ENCODE measurements at regions not wholly inside any gene's neighbourhood (a gene's known extent, or its start where the extent isn't known, plus 50 kb on each side); places are given as distances from the start of the nearest gene placed in this dataset.

- no peak overlapping the region for H3K27ac ChIP-seq (ENCODE audit: low read depth, low read length, poor library complexity, severe bottlenecking)
Observed at GRCh38 chr6:27098956-27099355, 148.5 kb upstream of the PRSS16 start.

DNA sequence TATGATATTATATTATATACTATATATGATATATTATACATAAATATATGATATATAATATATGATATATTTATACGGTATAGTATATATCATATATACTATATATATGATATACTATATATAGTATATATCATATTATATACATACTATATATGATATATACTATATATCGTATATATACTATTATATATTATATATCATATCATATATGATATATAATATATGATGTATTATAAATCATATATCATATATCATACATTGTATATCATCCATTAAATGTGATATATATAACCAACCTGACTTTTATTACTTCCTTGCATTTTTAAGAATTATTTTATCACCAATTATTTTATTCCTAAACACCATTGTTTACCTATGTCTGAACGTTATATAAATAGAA, 146.6 kb upstream of the PRSS16 start:
- no peak overlapping the region for H2AFZ ChIP-seq (ENCODE audit: low read length)
- no peak overlapping the region for H3K27ac ChIP-seq (ENCODE audit: low read depth, low read length, poor library complexity, severe bottlenecking)
- no peak overlapping the region for H3K4me3 ChIP-seq (ENCODE audit: low read depth, low read length, poor library complexity, severe bottlenecking)
- TF ChIP-seq EZH2 (IDR thresholded peaks at IDR 0.05; ENCODE audit: borderline replicate concordance, low read length) (no peak), CTCF (IDR thresholded peaks at IDR 0.05; ENCODE audit: low read length) (no peak)
- no peaks in the 10 kb centered on the region for H3K27me3 ChIP-seq (ENCODE audit: insufficient read depth, low read length)
- H3K79me2 ChIP-seq (ENCODE audit: insufficient read depth, low read length): no peaks in the 10 kb centered on the region
- H3F3A ChIP-seq (ENCODE audit: insufficient read depth, low read length): no peaks in the 10 kb centered on the region
- H3K4me1 ChIP-seq (ENCODE audit: insufficient read depth, low read length, severe bottlenecking): no peaks in the 10 kb centered on the region
- no peak overlapping the region for H3K9ac ChIP-seq (ENCODE audit: low read length)
- no peaks in the 10 kb centered on the region for H3K36me3 ChIP-seq (ENCODE audit: insufficient read depth, low read length)
- no peaks in the 10 kb centered on the region for H4K20me1 ChIP-seq (ENCODE audit: insufficient read depth, low read length)
- no peaks in the 10 kb centered on the region for H3K9me2 ChIP-seq (ENCODE audit: low read depth, low read length)
- no peaks in the 10 kb centered on the region for H3K9me3 ChIP-seq (ENCODE audit: low read length)
- no peak overlapping the region for H3K4me2 ChIP-seq (ENCODE audit: low read length)

More at GRCh38 chr6:27098956-27099355, 148.5 kb upstream of the PRSS16 start:
- H3K4me2 ChIP-seq (ENCODE audit: low read length): no peak overlapping the region
- H3K36me3 ChIP-seq (ENCODE audit: insufficient read depth, low read length): no peaks in the 10 kb centered on the region
- no peak for TF ChIP-seq EZH2 (IDR thresholded peaks at IDR 0.05; ENCODE audit: borderline replicate concordance, low read length)
- TF ChIP-seq CTCF (IDR thresholded peaks at IDR 0.05; ENCODE audit: low read length): no peak
- no peaks in the 10 kb centered on the region for H3K79me2 ChIP-seq (ENCODE audit: insufficient read depth, low read length)
- H3K9ac ChIP-seq (ENCODE audit: low read length): no peak overlapping the region
- H3F3A ChIP-seq (ENCODE audit: insufficient read depth, low read length): no peaks in the 10 kb centered on the region
- H3K4me3 ChIP-seq (ENCODE audit: low read depth, low read length, poor library complexity, severe bottlenecking): no peak overlapping the region
- no peaks in the 10 kb centered on the region for H3K27me3 ChIP-seq (ENCODE audit: insufficient read depth, low read length)
- no peaks in the 10 kb centered on the region for H4K20me1 ChIP-seq (ENCODE audit: insufficient read depth, low read length)
- H3K9me2 ChIP-seq (ENCODE audit: low read depth, low read length): no peaks in the 10 kb centered on the region
- no peaks in the 10 kb centered on the region for H3K9me3 ChIP-seq (ENCODE audit: low read length)
- H2AFZ ChIP-seq (ENCODE audit: low read length): no peak overlapping the region
- H3K4me1 ChIP-seq (ENCODE audit: insufficient read depth, low read length, severe bottlenecking): no peaks in the 10 kb centered on the region

DNA sequence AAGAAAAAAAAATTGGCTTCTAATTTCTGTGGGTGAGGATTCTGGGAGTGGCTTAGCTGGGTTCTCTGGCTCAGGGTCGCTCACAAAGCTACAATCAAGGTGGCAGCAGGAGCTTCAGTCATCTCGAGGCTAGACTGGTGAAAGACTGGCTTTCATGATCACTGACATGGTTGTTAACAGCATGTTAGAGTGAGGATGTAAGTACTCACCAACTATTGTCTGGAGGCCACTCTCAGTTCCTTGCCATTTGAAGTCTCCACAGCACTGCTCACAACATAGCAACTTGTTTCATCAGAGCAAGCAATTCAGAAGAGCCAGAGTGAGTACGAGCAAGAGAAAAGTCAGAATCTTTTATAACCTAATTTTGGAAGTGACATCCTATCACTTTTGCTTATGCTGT, 145.7 kb upstream of the PRSS16 start:
- no peak overlapping the region for H3K9ac ChIP-seq (ENCODE audit: low read length)
- H3K4me3 ChIP-seq (ENCODE audit: low read depth, low read length, poor library complexity, severe bottlenecking): no peak overlapping the region
- H3F3A ChIP-seq (ENCODE audit: insufficient read depth, low read length): no peaks in the 10 kb centered on the region
- no peak overlapping the region for H2AFZ ChIP-seq (ENCODE audit: low read length)
- no peaks in the 10 kb centered on the region for H3K9me3 ChIP-seq (ENCODE audit: low read length)
- TF ChIP-seq EZH2 (IDR thresholded peaks at IDR 0.05; ENCODE audit: borderline replicate concordance, low read length): no peak
- TF ChIP-seq CTCF (IDR thresholded peaks at IDR 0.05; ENCODE audit: low read length): no peak
- no peaks in the 10 kb centered on the region for H3K9me2 ChIP-seq (ENCODE audit: low read depth, low read length)
- no peaks in the 10 kb centered on the region for H3K36me3 ChIP-seq (ENCODE audit: insufficient read depth, low read length)
- no peaks in the 10 kb centered on the region for H3K4me1 ChIP-seq (ENCODE audit: insufficient read depth, low read length, severe bottlenecking)
- H4K20me1 ChIP-seq (ENCODE audit: insufficient read depth, low read length): no peaks in the 10 kb centered on the region
- H3K27ac ChIP-seq (ENCODE audit: low read depth, low read length, poor library complexity, severe bottlenecking): no peak overlapping the region
- H3K4me2 ChIP-seq (ENCODE audit: low read length): no peak overlapping the region
- H3K27me3 ChIP-seq (ENCODE audit: insufficient read depth, low read length): no peaks in the 10 kb centered on the region
- H3K79me2 ChIP-seq (ENCODE audit: insufficient read depth, low read length): no peaks in the 10 kb centered on the region

Data from OCI-LY1 (cell line).